Sigmoid colon (tissue), 3 donors: ENCODE measurements at regions not wholly inside any gene's neighbourhood (a gene's known extent, or its start where the extent isn't known, plus 50 kb on each side); places are given as distances from the start of the nearest gene placed in this dataset.

Experiments
- CTCF ChIP-seq, 4 experiments: fragments of 450-650 bp in 3 of 4; fragments of 200-600 bp in 1 of 4; IDR thresholded peaks; one replicate each; pipeline ENCODE4 v1.5.1; 2016 to 2019; ENCODE audit warnings: antibody characterized with exemption in 4 of 4, mild to moderate bottlenecking in 3 of 4, moderate library complexity in 2 of 4
- POLR2A ChIP-seq, 2 donors: fragments of 450-650 bp; IDR thresholded peaks; one replicate each; pipeline ENCODE4 v1.6.1; 2016; ENCODE audit warnings: antibody characterized with exemption in 2 of 2, mild to moderate bottlenecking in 2 of 2, moderate library complexity in 2 of 2

DNA sequence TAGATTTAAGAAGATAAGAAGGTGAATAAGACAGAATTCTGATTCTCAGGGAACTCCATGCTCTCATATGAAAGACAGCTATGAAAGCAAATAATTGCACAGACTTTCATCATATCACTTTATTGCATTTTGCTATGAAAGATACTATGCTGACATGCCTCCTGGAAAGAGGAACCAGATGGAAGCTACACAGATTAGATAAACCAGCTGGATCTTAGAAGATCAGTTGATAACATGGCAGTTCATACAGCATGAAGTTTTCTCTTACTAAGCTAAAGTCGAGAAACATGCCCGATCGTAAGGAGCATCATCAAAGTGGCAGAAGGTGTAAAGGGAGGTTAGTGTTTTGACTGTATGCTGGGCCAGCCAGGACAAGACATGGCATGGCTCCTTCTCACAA lies 112.5 kb upstream of the DPP6 start:
- TF ChIP-seq POLR2A (IDR thresholded peaks at IDR 0.05) (no peak), CTCF (IDR thresholded peaks at IDR 0.05) (no peak)
